GM06990 (cell line): ENCODE measurements at regions not wholly inside any gene's neighbourhood (a gene's known extent, or its start where the extent isn't known, plus 50 kb on each side); places are given as distances from the start of the nearest gene placed in this dataset.

ENCODE experiments used
- DNase-seq: peaks from one replicate; pipeline ENCODE4 v3.0.0-alpha.2; 2011; ENCODE audit not compliant: insufficient read length; ENCODE audit errors: extremely low read depth
- H3K27me3 ChIP-seq: replicated peaks from 2 replicates; pipeline ENCODE4 v1.6.0; 2011; ENCODE audit warnings: low read length; ENCODE audit not compliant: control insufficient read depth, insufficient read depth
- H3K36me3 ChIP-seq: 2 replicates; pipeline ENCODE4 v1.5.1; 2011; ENCODE audit warnings: low read length; ENCODE audit not compliant: control insufficient read depth, insufficient read depth
- H3K4me3 ChIP-seq: replicated peaks from 2 replicates; pipeline ENCODE4 v1.5.1; 2011; ENCODE audit warnings: low read depth, mild to moderate bottlenecking, control low read depth, low read length
- TF ChIP-seq, protein P1 (sequence below): IDR thresholded peaks from 2 replicates; pipeline ENCODE4 v1.5.1; 2011; ENCODE audit warnings: low read length, control low read depth, mild to moderate bottlenecking, inconsistent platforms; ENCODE audit not compliant: insufficient read depth, poor library complexity, severe bottlenecking

DNA sequence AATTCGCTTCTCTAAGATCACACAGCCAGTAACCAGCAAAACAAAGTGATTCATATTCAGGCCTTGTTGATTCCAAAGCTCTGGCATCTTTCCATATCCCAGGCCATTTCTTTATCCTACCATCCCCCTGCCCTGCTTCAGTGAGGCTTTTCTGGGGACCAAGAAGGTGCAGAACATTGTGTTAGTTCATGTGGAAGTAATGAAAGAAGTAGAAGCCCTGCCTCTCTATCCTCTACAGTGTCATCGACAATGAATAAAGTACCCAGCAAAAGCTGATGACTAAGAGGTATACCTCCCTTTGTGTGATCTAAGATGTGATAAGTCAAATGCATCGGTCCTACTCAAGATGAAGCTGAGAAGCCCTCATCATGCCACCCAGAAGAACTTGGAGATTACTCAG lies 383.2 kb downstream of the BCL11A start:
- TF ChIP-seq, protein P1, sequence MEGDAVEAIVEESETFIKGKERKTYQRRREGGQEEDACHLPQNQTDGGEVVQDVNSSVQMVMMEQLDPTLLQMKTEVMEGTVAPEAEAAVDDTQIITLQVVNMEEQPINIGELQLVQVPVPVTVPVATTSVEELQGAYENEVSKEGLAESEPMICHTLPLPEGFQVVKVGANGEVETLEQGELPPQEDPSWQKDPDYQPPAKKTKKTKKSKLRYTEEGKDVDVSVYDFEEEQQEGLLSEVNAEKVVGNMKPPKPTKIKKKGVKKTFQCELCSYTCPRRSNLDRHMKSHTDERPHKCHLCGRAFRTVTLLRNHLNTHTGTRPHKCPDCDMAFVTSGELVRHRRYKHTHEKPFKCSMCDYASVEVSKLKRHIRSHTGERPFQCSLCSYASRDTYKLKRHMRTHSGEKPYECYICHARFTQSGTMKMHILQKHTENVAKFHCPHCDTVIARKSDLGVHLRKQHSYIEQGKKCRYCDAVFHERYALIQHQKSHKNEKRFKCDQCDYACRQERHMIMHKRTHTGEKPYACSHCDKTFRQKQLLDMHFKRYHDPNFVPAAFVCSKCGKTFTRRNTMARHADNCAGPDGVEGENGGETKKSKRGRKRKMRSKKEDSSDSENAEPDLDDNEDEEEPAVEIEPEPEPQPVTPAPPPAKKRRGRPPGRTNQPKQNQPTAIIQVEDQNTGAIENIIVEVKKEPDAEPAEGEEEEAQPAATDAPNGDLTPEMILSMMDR: no peak
- no peak for DNase-seq
- Histone ChIP-seq H3K36me3 (no peaks in the 10 kb centered on the region), H3K27me3 (peaks cover 2% of the 10 kb centered on the region), H3K4me3 (no peak overlapping the region)

DNA sequence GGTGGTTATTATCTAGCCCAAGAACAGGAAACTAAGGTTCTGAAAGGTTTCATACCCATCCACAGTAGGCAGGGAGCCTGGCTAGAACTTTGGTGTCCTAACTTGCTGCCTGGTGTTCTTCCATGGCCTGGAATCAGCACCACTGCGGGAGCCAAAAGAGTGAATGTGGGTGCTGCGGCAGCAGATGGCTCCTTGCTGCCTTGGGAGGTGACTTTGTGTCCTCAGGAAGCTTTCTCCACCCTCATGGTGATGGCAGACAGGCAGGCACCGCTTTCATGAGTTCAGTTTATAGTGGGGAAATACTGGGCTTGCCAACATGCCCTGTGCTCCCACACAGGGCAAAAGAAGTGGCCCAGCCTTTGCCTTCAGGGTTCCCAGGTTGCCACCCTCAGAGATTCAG lies 385.2 kb downstream of the BCL11A start:
- Histone ChIP-seq H3K27me3 (peaks cover 2% of the 10 kb centered on the region), H3K36me3 (no peaks in the 10 kb centered on the region), H3K4me3 (no peak overlapping the region)
- TF ChIP-seq, protein P1: no peak
- DNase-seq: no peak

DNA sequence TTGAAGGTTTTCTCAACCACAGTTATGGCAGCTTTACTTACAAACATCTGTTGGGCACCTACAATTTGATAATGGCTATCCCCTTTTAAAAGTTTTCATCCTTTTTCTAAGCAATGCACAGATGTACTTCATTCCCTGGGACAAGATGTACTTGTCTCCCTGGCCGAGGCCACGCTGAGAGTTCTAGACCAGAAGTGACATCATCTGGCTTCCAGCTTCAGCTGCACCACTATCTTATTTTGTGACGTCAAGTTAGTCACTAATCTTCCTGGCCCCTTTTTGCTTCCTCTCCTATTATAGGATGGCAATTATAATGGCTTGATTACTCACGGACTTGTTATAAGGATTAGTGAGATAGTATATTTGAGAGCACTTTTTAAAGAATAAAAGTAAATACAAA lies 386.4 kb downstream of the BCL11A start:
- H3K4me3 ChIP-seq: no peak overlapping the region
- peaks cover 2% of the 10 kb centered on the region for H3K27me3 ChIP-seq
- DNase-seq: no peak
- H3K36me3 ChIP-seq: no peaks in the 10 kb centered on the region
- TF ChIP-seq, protein P1: no peak

DNA sequence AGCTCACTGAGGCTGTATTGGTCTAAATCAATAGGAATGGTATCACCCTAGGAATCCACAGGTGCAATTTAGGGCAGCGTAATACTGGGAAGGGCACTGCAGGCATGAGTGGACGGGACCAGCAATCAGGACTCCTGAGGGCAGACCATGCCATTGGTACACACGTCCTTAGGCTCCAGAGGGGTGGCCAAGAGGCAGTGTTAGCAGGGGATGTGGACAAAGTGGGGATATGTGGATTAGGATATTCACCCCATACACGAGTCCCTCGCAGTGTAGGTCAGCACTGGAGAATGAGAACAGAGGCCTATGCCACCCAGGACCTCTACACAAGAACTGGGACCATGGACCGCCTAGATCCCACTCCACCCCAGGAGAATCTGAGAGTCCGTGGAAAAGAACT lies 389.8 kb downstream of the BCL11A start:
- TF ChIP-seq, protein P1: no peak
- H3K27me3 ChIP-seq: no peaks in the 10 kb centered on the region

DNA sequence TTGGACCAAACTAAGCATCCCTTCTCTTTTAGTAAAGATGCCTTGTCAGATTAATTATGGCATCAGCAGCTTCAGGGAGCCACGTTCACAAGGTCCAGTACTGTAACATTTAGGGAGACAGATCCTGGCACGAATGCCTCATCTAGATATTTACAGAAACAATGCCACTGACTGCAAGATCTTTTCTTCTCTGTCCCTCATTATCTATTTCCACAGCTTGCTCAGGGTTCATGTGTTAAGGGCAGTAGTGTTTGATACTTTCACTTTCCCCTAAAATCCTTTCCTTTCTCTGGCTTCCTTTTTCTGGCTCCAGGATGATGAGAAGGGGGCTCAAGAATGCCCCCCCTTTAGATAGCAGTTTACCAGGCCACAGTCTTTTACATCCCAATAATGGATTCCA lies 393.9 kb downstream of the BCL11A start:
- H3K4me3 ChIP-seq: no peak overlapping the region
- H3K27me3 ChIP-seq: no peaks in the 10 kb centered on the region
- DNase-seq: no peak
- TF ChIP-seq, protein P1: no peak
- no peaks in the 10 kb centered on the region for H3K36me3 ChIP-seq

More for the DNA sequence above, 389.8 kb downstream of the BCL11A start:
- Histone ChIP-seq H3K36me3 (no peaks in the 10 kb centered on the region), H3K4me3 (no peak overlapping the region)
- no peak for DNase-seq

DNA sequence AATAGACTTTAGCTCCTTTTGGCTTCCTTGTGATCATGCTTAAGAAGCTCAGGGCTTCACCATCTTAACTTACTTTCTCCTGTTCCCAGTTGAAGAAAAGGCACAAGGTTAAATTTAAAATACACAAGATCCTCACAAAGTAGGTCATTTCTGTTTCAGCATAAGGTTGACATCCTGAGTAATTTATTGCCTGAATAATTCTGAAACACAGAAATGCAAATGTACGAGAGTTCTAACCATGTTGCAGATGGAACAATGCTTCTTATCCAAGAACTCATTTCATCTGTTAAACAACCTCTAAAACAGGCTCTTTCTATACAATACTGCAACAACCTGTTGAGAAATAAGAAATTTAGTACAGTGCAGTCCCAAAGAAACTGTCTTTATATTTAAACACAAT lies 395.2 kb downstream of the BCL11A start:
- TF ChIP-seq, protein P1: no peak
- no peaks in the 10 kb centered on the region for H3K27me3 ChIP-seq
- H3K36me3 ChIP-seq: no peaks in the 10 kb centered on the region
- DNase-seq: peak; percentile 28
- H3K4me3 ChIP-seq: no peak overlapping the region
